ENCODE measurements at regions not wholly inside any gene's neighbourhood (a gene's known extent, or its start where the extent isn't known, plus 50 kb on each side); places are given as distances from the start of the nearest gene placed in this dataset.

DNA sequence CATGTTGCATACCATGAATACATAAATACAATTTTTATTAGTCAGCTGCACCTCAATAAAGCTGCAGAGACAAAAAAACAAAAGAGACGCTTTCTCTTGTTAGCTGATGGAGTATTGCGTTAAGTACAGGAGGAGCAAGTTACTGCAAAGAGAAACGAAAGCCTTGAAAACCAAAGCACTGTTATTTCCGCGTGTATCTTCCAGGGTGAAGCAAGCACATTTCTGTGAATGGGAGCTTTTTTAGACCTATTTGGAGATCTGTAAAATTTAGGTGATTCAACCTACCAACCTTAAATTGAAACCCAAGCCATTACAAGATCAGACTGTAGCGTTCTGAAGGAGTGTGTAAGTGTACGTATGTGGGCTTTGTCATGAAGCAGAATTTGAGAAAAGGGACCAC is 390.4 kb downstream of the SOX9 start:
- DNase-seq: no peak

DNA sequence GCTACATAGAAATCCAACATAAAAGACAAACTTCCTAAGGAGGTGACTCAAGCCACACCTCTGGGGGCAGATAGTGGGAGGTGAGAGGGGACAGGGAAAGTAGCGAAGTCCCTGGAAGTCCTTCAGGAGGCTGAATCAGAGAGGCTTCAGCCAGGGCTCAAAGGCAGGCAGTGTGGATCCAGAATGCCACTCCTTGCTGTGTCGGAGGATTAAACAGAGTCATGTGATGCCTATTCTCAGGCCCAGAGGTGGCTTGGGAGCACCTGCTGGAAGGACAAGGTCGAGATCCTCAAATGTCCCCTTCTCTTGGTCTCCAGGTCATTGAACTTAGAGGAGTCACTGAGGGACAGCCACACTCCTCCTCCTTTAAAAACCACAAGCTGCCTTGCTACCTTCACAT is 391.1 kb downstream of the SOX9 start:
- no peak for DNase-seq

DNA sequence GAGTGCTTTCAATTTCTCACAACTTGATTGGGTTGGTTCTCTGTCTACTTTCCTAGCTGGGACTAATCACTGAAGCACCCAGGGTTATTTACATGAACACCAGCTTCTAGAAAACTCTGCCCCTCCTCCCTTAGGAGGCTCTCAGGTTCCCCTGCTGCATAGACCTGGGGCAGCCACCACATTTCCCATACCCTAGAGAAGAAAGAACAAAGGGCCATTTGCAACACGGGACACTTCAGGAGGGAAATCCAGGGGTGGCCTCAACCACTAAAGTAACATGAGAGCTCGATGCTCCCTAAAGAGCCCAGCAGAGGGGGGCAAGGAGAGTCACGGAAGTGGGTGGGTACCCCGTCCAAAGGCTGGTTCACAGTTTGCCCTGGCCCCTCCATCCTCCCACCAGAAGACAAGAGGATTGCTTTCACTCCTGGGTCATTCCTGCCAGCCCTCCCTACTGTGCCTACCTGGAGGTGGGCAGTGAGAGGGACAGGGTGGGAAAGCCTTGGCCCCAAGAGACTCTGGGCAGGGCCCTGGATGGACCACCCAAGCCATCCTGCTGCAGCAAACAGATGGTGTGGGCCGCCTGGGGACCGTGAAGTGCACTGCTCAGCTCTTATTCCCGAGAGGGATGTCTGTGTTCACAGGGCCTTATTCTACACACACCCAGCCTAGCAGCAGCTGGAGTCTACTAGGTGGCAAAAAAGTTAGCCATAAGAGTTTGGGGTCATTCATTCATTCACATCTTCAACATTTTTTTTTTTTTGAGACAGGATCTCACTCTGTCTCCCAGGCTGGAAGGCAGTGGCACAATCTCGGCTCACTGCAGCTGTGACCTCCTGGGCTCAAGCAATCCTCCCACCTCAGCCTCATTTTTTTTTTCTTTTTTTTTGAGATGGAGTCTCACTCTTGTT is 392.1 kb downstream of the SOX9 start:
- DNase-seq: no peak

DNA sequence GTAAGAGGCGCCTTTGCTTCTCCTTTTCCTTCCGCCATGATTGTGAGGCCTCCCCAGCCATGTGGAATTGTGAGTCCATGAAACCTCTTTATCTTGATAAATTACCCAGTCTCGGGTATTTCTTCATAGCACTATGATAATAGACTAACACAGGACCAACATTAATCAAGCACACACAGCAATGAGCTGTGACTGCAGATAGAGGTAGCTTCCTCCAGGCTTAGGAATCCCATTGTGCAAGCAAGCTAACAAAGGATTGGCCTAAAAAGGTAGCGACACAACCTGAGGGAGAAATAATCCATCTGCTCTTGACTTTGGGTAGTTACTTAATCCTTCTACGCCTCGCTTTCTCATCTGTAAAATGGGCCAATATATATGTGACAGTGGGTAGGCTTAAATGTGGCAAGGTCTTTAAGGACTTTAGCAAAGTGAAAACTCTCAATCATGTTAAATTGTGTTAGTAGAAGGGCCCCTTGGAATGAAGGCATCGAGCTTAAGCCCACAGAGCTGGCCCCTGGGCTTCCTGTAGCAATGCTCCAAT is 393.6 kb downstream of the SOX9 start:
- no peak for DNase-seq

DNA sequence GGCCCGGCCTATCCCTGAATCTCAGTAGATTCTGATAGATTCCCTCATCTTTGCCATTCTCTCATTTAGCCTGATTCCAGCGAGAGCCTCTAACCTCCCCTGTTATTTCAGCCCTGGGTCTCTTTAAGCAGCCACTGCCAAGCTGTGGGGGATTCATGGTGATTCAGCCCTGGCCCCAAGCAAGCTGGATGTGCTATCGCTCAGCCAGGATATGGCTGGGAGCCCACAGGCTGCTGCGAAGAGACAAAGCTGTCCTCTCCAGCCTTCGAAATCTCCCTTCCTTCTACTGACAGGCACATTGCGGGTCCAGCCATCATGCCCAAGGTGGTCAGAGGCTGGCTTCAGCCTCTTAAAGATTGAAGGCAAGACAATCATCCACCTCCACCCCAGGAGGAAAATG is 394.1 kb downstream of the SOX9 start:
- DNase-seq: no peak

DNA sequence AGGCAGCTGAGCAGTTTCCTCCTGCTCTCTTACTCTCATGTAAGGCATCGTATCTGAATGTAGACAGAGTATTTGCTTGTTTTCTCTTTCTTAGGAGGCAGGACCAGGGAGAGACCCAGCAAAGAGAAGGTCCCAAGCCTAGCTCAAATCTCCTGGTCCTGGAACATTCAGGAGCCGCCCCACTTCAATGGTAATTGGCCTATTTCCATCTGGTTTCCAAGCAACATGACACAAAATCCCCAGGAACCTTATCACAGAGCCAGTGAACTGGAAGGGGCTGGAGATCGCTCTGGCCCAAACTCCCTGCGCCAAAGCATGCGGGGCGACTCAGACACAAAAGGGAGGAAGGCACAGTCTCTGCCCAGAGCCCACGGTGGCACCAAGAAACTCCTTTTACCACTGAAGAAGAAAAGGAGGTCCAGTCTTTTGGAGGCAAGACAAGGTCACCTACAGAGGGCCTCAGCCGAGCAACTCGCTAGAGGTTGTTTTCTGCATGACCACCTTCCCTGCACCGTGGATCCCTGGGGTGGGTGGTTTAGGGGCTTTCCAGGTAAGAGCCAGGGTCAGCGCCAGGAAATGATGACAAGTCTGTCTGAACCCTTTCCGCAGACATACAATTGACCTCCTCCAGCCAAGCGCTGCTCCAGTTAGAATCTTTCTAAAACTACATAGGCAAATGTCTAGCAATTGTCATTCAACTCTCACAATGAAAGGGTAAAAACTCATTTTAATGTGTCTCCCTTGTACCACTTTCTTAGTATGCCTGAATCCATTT is 394.7 kb downstream of the SOX9 start:
- DNase-seq: no peak

DNA sequence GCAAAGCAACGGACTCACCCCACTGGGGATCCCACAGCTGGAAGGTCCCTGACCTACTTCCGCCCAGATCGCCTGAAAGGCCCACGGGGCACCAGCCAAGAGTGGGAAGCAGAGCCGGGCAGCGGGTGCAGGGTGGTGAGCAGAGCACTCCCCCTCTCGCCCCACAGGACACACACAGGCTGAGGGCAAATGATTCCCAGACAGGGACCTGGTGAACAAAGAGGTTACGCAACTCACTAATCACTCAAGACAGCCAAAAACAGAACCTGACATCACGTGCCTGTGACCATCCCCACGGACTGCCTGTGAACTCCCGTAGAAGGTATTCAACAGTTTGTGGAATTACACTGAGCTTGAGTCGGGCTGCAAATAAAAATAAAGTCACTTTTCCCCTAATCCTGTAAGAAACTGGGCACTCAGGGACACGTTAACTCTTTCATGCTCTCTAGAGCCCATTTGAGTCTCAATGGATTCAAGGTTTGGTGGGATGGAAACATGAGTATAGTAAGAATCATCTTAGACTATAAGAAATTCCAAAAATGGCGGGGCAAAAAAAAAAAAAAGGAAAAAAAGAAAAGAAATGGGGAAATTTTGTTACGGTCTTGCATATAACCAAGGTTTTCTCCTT is 396.1 kb downstream of the SOX9 start:
- DNase-seq: no peak

DNA sequence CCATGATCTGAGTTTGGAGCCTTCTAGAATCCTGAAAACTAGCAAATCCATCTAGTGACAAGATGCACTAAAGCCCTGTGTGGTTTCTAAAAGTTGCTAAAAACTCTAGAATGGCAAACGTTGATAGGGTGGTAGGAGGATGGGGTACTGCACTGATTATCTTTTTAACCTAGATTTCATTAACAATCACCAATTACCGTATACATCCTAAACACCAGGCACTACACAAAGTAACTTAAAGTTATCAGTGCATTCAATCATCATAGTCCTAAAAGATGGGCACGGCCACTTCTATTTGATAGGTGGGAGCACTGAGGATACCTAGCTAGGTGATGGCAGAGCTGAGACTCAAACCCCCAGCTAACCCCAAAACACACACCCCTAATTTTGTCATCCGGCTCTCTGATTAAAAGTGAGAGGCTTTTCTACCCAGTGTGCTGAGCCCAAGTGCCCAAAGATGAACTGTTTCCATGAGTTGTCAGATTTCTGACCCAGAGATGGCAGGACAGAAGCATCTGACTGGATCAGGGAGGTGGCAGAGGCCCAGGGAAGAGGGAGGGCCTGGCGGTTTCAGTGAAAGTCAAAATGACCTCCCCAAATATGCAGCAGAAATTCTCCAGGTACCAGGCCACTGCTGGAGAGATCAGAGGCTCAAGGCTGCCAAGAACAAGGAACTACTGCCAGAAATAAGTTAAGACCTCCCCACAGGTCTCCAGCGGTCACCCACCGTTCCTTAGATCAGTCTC is 396.8 kb downstream of the SOX9 start:
- no peak for DNase-seq

DNA sequence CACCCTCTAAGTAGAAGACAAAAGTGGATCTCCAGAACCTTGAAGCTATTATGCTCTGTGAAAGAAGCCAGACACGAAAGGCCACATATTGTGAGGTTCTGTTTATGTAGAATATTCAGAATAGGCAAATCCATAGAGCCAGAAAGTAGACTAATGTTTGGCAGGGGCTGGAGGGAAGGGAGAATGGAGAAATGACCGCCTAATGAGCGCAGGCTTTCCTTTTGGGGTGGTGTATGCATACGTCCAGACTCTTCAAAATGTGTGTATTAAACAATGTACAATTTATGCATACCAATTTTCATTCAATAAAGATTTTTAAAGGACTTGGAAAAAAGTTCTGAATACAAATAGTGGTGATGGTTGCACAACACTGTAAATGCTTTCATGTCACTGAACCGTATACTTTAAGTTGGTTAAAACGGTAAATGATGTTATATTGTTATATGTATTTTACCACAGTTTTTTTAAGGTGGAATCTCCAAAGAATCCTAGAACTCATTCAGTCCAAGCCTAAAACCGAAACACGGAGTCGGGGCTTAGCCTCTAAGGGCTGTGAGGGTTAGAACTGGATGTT is 397.4 kb downstream of the SOX9 start:
- no peak for DNase-seq

DNA sequence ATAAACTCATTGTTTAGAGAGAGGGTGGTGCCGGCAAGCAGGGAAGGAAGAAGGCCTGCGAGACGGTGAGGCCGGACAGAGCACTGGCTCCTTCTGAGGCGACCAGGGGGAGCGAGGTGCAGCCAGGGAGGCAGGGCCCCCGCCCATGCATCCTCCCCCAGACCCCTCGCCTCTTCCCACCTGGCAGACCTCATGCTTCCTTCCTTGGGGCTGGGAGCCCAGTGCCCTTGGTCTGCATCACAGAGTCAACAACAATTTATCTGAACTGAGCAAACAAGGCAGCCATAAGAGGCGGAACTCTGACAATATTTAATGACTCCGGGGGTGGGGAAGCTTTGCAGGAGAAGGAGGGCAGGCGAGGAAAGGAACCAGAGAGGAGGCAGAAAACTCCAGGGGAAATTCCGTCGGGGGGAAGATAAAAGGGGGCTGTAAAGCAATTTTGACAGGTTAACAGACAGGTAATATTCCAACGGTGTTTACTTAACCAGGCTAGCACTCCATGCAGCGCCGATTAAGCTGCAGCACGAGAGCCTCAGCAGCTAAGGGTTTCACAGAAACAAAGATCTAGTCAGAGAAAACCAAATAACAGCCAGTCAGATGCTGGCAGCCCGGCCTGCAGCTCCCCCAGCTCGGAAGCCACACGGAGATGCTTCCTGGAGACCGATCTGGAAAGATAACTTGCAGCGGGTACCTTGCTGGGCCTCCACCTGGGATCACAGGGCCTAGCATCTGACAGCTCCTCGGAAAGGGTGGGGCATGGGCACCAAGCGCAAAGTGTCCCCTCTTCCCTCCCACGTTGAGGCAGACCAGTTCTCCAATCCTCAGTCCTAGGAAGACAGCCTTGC is 398.2 kb downstream of the SOX9 start:
- DNase-seq: no peak

DNA sequence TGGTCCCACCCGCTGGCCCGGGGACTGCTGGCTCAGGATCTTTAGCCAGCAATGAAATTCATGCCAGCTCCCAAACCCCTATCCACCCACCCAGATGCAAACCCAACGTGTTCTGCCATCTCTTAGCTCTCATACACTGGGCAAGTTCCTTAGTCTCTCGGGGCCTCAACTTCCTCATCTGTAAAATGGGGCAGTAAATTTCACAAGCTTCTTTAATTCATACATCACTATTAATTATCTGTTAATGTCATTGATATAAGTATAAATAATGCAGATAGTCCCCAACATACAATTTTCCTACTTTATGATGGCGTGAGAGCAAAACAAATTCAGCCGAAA is 398.7 kb downstream of the SOX9 start:
- no peak for DNase-seq

DNA sequence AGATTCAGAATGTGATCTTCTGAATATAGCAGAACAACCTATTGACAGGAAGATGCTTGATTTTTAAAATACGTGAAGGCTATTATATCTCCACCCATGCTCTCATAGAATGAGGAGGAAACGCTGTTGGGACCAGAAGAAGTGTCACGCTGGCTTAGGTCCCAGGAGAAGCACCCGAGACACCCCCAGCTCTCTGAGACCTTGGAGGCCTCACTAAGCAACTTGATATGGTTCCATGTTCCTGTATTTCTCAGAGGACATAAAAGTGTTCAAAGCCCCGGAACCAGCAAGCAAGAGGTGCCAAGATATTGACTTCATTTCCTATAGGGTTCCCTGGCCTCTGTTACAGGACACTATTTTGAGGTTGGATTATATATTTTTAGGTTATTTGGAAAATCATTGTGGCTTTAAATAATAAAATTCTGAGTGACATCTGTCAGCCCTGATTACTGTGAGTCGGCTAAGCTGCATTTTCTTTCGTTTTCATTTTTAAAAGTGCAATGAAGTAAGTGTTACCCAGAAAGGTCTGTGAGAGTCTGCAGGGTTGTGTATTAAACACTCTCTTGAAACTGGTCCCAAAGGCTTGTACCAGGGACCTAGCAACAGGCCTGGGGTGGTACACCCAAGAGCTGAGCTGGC is 400.0 kb downstream of the SOX9 start:
- no peak for DNase-seq

DNA sequence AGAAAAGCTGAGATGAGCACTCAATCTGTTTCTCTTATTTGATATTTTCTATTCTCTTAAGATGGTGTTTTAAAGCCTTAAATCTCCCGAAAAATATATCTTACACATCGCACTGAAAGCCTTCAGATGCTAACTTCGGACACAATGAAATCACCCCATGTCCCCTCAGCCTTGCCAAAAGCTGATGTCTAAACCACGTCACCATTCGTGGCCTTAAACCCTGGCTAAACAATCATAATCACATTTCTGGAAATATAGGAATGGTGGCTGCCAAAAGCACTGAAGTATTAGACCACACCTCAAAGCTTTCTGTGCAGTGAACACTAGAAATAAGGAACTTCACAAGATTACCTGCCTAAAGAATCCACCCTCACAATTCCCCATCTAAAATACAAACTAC is 402.7 kb downstream of the SOX9 start:
- no peak for DNase-seq

DNA sequence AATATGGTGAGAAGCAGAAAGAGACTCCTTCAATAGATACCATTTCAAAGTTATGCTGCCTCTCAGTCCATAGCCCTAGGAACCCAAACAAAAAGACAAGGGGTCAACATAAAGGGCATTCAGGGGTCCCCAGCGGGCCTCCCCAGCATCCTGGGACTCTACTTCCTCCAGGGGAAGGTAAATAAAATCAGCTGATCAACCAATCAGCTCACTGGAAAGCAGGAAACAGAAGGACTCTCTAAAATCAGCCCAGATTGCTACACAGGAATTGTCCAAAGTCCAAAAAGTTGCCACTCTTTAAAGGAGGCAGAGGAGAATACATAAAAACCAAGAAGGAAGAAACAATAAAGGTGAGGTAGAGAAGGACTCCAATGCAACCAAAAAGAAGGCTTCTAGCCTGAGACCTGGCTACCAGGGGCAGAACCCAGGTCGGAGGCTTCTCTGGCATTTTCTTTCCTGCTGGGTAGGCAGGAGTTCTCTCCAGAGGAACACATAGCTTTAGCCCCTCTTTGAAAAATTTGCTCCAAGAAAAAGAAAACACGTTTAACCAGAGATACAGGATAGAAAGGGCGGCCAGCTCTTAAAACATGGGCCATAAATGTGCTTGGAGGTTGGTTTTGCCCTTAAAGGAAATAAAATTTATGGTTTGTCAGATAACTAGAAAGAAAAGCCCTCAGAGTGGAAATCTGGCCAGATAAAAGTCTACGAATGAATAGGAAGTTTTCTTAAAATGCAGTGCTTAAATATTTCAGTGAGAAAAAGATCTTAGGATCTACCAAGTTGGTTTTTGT is 404.6 kb downstream of the SOX9 start:
- no peak for DNase-seq

DNA sequence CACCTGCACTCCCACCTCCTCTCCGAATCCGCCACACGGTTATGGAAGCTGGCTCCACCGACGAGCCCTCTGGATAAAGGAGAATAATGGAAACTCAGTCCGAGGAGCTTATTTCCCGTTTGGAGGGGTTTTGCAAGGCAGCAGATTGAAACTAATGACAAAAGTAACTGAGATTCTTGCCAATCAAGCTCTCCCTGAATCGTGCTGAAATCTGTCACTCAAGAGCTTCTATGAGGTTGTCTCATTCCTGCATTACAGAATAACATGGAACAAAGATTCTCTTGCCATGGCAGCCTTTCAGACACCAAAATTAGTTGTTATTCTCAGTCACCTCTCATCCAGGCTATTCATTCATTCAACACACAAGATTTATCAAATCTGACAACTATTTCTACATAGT is 405.9 kb downstream of the SOX9 start:
- DNase-seq: no peak

DNA sequence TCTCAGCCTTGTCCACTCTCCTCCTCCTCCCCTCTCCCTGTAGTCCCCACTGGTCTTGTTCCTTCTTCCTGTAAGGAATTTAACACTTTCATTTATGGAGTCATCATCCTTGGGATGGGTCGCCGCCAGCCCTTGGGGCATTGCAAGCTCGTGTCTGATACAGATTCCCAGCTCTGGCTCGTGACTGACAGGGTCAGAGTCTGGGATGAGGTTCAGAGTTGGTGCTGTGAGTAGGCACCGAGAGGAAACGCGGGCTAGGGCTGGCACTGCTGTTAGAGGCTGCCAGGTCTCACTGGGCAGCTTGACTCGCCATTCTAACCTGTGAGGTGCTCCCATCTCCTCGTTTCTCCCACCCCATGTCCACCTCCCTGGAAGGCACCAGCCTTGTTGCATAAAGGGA is 407.0 kb downstream of the SOX9 start:
- DNase-seq: no peak

DNA sequence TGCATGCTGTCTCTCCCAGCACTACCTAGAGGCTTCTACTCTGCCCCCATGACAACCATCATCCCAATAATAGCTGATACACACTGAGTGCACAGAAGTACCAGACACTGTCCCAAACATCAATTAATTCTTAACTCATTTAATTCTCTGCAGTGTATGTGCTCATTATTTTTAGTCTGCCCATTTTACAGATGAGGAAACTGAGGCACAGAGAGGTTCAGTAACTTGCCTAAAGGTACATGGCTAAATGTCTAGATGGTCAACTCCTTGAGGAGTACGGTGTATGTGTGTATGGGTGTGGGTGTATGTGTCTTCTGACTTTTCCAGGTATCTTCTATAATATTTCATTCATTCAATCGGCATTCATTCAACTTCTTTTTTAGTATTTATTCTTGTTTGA is 407.9 kb downstream of the SOX9 start:
- DNase-seq: no peak

DNA sequence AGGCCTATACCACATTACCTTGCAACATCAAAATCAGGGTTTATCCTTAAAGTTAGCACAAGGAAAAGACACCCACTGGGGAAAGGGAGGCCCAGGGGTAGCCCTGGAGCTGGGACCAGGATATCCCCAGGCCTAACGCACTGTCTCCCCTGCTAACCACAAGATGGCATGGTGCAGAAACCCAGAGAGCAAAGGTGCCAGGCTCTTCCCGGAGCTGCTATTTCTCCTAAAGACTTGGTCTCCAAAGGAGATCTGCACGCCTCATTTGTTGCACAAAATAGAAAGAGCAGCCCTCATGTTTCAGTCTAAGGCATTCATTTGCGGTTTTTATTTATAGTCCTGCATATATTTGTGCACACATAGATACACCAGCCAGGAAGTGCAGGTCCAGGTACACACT is 408.6 kb downstream of the SOX9 start:
- no peak for DNase-seq

DNA sequence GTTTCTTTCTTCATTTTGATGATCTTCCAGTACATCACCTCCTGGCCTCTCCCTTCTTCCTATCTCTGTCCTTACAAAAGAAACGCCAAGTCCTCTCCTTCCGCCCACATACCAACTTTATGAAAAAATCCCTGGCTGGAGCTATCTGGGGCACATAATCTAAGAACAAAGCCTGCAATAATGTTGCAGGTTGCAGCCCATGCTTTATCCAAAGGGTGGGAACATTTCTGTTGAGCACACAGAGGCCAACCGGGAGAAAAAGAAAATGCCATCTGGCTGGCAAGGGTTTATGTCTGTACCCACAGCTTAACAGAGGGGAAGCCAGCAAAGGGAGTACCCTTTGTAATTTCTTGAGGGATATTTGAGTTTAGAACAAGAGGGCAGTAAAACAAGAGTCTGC is 409.6 kb downstream of the SOX9 start:
- no peak for DNase-seq

DNA sequence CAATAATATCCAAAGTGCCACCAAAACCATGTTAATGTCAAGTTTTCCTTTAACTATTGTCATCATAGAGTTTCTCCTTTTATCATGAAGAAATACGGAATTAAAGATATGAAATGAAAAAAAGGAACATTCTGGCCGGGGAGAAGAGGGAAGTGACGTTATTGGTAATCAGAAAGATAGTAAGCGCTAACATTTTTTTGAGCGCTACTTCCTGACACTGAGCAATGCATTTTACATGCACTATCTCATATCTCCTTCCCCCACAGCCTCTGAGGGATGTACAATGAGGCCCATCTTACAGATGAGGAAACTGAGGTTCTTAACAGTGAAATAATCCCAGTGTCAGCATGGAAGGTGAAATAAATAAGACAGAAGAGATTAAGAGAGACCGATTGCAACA is 410.9 kb downstream of the SOX9 start:
- DNase-seq: no peak

All from hematopoietic multipotent progenitor cell treated with erythropoietin and hydrocortisone succinate and interleukin-3 and kit ligand, for 6 days (in vitro differentiated cells).